CD4-positive, alpha-beta T cell (primary cell): ENCODE measurements at regions not wholly inside any gene's neighbourhood (a gene's known extent, or its start where the extent isn't known, plus 50 kb on each side); places are given as distances from the start of the nearest gene placed in this dataset.

Source experiments
- ATAC-seq: fragments of 200-7000 bp; cut with Tn5 transposase; one replicate; pipeline ENCODE4 v1.10.0; 2022; ENCODE audit warnings: mild to moderate bottlenecking; ENCODE audit not compliant: poor library complexity
- CTCF ChIA-PET: fragments of 350-600 bp; sonication (Branson Sonifier 250); formaldehyde crosslinking; loops from one replicate; lab custom pipeline; 2021; ENCODE audit warnings: antibody characterized with exemption, inconsistent platforms; lab: Charles Lee
- POLR2A ChIA-PET: fragments of 350-600 bp; sonication (Branson Sonifier 250); formaldehyde crosslinking; loops from one replicate; lab custom pipeline; 2021; ENCODE audit warnings: antibody characterized with exemption, inconsistent platforms; lab: Charles Lee
- DNase-seq, 14 experiments: peaks; one replicate each; pipeline ENCODE4 v3.0.0-alpha.2; 2013 to 2020; ENCODE audit warnings: mixed read lengths in 2 of 14
- H3K27ac ChIP-seq, 2 donors: one replicate each; pipeline versions ENCODE4 v1.5.1 to v1.7.0; 2013; ENCODE audit warnings: low read length in 2 of 2, low read depth in 1 of 2, mild to moderate bottlenecking in 1 of 2
- H3K27me3 ChIP-seq, 2 experiments: 1 replicate in 1 of 2; 2 replicates in 1 of 2; pipeline versions ENCODE4 v1.6.1 to v1.7.0; 2013; ENCODE audit warnings: low read length in 2 of 2, control low read depth in 1 of 2, mild to moderate bottlenecking in 1 of 2, moderate library complexity in 1 of 2; ENCODE audit not compliant: insufficient read depth in 2 of 2, control insufficient read depth in 1 of 2
- H3K36me3 ChIP-seq: one replicate; pipeline ENCODE4 v1.6.1; 2013; ENCODE audit warnings: low read length, control low read depth; ENCODE audit not compliant: insufficient read depth
- H3K4me1 ChIP-seq: one replicate; pipeline ENCODE4 v1.6.1; 2013; ENCODE audit warnings: low read length, control low read depth; ENCODE audit not compliant: insufficient read depth
- H3K4me3 ChIP-seq: one replicate; pipeline ENCODE4 v1.5.1; 2013; ENCODE audit warnings: mild to moderate bottlenecking, low read length, moderate library complexity
- H3K9me3 ChIP-seq, 2 experiments: 1 replicate in 1 of 2; 2 replicates in 1 of 2; pipeline versions ENCODE4 v1.6.1 to v1.7.0; 2013; ENCODE audit warnings: low read length in 2 of 2, mild to moderate bottlenecking in 2 of 2, control low read depth in 1 of 2, moderate library complexity in 1 of 2; ENCODE audit not compliant: control insufficient read depth in 1 of 2, insufficient read depth in 1 of 2
- H3K27ac Mint-ChIP-seq: one replicate; pipeline ENCODE4 v1.8.0; 2020; ENCODE audit warnings: mixed read lengths
- H3K27me3 Mint-ChIP-seq: one replicate; pipeline ENCODE4 v1.8.0; 2021; ENCODE audit warnings: mixed read lengths
- H3K36me3 Mint-ChIP-seq: one replicate; pipeline ENCODE4 v1.8.0; 2021; ENCODE audit warnings: low read depth, mixed read lengths
- H3K4me1 Mint-ChIP-seq: one replicate; pipeline ENCODE4 v1.8.0; 2021; ENCODE audit warnings: low read depth, mixed read lengths
- H3K4me3 Mint-ChIP-seq: one replicate; pipeline ENCODE4 v1.8.0; 2020; ENCODE audit warnings: mild to moderate bottlenecking, mixed read lengths
- H3K9me3 Mint-ChIP-seq: one replicate; pipeline ENCODE4 v1.8.0; 2020; ENCODE audit warnings: mixed read lengths
- CTCF ChIP-seq: fragments of 200-600 bp; IDR thresholded peaks from one replicate; pipeline ENCODE4 v1.8.0; 2022; ENCODE audit warnings: antibody characterized with exemption, mild to moderate bottlenecking
- intact Hi-C, 2 experiments: fragments of 100-400 bp; cut with DNase I in 1 of 2; cut with micrococcal nuclease in 1 of 2; formaldehyde crosslinking; loops; one replicate each; pipeline versions ENCODE4 v1.15.1 to v1.9.0; 2023 to 2025; cut with DNase I, micrococcal nuclease

GRCh38 chr11:97865424-97866012 lies 1155.2 kb upstream of the CNTN5 start:
- CTCF ChIA-PET: no interaction called here
- no peak for DNase-seq

GRCh38 chr11:97871816-97872215 lies 1148.9 kb upstream of the CNTN5 start:
- no peaks in the 10 kb centered on the region for H3K27me3 ChIP-seq
- Mint-ChIP-seq H3K9me3 (peaks cover 10% of the 10 kb centered on the region), H3K36me3 (no peaks in the 10 kb centered on the region), H3K27me3 (no peaks in the 10 kb centered on the region), H3K27ac (no peak overlapping the region), H3K4me1 (no peaks in the 10 kb centered on the region), H3K4me3 (no peak overlapping the region)
- intact Hi-C loops: no loop called here
- no peak for DNase-seq
- H3K9me3 ChIP-seq: peaks cover 0 to 11% of the 10 kb centered on the region in 2 experiments
- POLR2A ChIA-PET: no interaction called here
- H3K27ac ChIP-seq: no peak overlapping the region
- CTCF ChIA-PET: no interaction called here
- no peak overlapping the region for H3K4me3 ChIP-seq
- no peaks in the 10 kb centered on the region for H3K36me3 ChIP-seq
- TF ChIP-seq CTCF: no peak
- no peak for ATAC-seq
- H3K4me1 ChIP-seq: no peaks in the 10 kb centered on the region

More at GRCh38 chr11:97865424-97866012, 1155.2 kb upstream of the CNTN5 start:
- no peaks in the 10 kb centered on the region for H3K27me3 ChIP-seq
- no peak overlapping the region for H3K4me3 ChIP-seq
- POLR2A ChIA-PET: no interaction called here
- Mint-ChIP-seq H3K9me3 (peaks cover 20% of the 10 kb centered on the region), H3K4me1 (no peaks in the 10 kb centered on the region), H3K4me3 (no peak overlapping the region), H3K27me3 (no peaks in the 10 kb centered on the region), H3K36me3 (no peaks in the 10 kb centered on the region), H3K27ac (no peak overlapping the region)
- no peak overlapping the region for H3K27ac ChIP-seq
- H3K36me3 ChIP-seq: no peaks in the 10 kb centered on the region
- intact Hi-C loops: no loop called here
- TF ChIP-seq CTCF: no peak
- H3K9me3 ChIP-seq: no peaks in the 10 kb centered on the region
- no peak for ATAC-seq
- no peaks in the 10 kb centered on the region for H3K4me1 ChIP-seq

- POLR2A ChIA-PET: no interaction called here
- H3K27ac Mint-ChIP-seq: no peak overlapping the region
- Histone ChIP-seq H3K27ac (no peak overlapping the region), H3K4me1 (no peaks in the 10 kb centered on the region), H3K36me3 (no peaks in the 10 kb centered on the region), H3K9me3 (peaks cover 0 to 3% of the 10 kb centered on the region in 2 experiments), H3K4me3 (no peak overlapping the region), H3K27me3 (no peaks in the 10 kb centered on the region)
- intact Hi-C loops: no loop called here
- ATAC-seq: no peak
- H3K4me1 Mint-ChIP-seq: no peaks in the 10 kb centered on the region
- TF ChIP-seq CTCF: no peak
- H3K4me3 Mint-ChIP-seq: no peak overlapping the region
- CTCF ChIA-PET: no interaction called here
- no peaks in the 10 kb centered on the region for H3K9me3 Mint-ChIP-seq
- DNase-seq: no peak
- H3K27me3 Mint-ChIP-seq: no peaks in the 10 kb centered on the region
- no peaks in the 10 kb centered on the region for H3K36me3 Mint-ChIP-seq
Observed at GRCh38 chr11:97880209-97880608, 1140.5 kb upstream of the CNTN5 start.
